Liver (tissue), 3 donors: ENCODE measurements at regions not wholly inside any gene's neighbourhood (a gene's known extent, or its start where the extent isn't known, plus 50 kb on each side); places are given as distances from the start of the nearest gene placed in this dataset.

Source experiments
- EGR1 ChIP-seq, 2 donors: IDR thresholded peaks; 2 replicates each; pipeline ENCODE4 v1.6.1; 2016 to 2018; ENCODE audit warnings: antibody characterized with exemption in 2 of 2, low read depth in 2 of 2
- HNF4G ChIP-seq: IDR thresholded peaks from 2 replicates; pipeline ENCODE4 v1.6.1; 2016; ENCODE audit warnings: antibody characterized with exemption
- JUND ChIP-seq, 2 donors: IDR thresholded peaks; 2 replicates each; pipeline ENCODE4 v1.6.1; 2016; ENCODE audit warnings: antibody characterized with exemption in 2 of 2
- RAD21 ChIP-seq, 2 donors: IDR thresholded peaks; 2 replicates each; pipeline ENCODE4 v1.6.1; 2016; ENCODE audit warnings: antibody characterized with exemption in 2 of 2, mild to moderate bottlenecking in 2 of 2
- REST ChIP-seq: IDR thresholded peaks from 2 replicates; pipeline ENCODE4 v1.6.1; 2016; ENCODE audit warnings: antibody characterized with exemption, mild to moderate bottlenecking
- RXRA ChIP-seq, 2 donors: IDR thresholded peaks; 2 replicates each; pipeline ENCODE4 v1.6.1; 2017 to 2018; ENCODE audit warnings: antibody characterized with exemption in 2 of 2, mild to moderate bottlenecking in 1 of 2
- YY1 ChIP-seq: IDR thresholded peaks from 2 replicates; pipeline ENCODE4 v1.6.1; 2016; ENCODE audit warnings: antibody characterized with exemption, mild to moderate bottlenecking
- TF ChIP-seq, protein P1 (sequence below): fragments of 150-350 bp; IDR thresholded peaks from 2 replicates; pipeline ENCODE4 v1.5.1; 2017; ENCODE audit warnings: improper control_type of control experiment, low read depth, low read length; ENCODE audit not compliant: missing input control
- donor health status: healthy.
- donor health status: healthy.

DNA sequence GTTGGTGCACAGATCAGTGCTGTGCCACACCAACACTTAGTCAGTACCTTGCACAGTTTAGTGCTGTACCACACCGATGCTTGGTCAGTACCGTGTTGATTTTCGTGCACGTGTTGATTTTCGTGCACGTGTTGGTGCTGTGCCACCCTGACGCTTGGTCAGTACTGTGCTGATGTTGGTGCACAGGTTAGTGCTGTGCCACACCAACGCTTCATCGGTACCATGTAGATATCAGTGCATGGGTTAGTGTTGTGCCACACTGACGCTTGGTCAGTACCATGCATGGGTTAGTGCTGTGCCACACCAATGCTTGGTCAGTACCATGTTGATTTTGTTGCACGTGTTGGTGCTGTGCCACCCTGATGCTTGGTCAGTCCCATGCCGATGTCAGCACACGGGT is 103.5 kb downstream of the NPIPB11 start:
- TF ChIP-seq, protein P1, sequence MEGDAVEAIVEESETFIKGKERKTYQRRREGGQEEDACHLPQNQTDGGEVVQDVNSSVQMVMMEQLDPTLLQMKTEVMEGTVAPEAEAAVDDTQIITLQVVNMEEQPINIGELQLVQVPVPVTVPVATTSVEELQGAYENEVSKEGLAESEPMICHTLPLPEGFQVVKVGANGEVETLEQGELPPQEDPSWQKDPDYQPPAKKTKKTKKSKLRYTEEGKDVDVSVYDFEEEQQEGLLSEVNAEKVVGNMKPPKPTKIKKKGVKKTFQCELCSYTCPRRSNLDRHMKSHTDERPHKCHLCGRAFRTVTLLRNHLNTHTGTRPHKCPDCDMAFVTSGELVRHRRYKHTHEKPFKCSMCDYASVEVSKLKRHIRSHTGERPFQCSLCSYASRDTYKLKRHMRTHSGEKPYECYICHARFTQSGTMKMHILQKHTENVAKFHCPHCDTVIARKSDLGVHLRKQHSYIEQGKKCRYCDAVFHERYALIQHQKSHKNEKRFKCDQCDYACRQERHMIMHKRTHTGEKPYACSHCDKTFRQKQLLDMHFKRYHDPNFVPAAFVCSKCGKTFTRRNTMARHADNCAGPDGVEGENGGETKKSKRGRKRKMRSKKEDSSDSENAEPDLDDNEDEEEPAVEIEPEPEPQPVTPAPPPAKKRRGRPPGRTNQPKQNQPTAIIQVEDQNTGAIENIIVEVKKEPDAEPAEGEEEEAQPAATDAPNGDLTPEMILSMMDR = no peak
- no peak for TF ChIP-seq JUND (IDR thresholded peaks at IDR 0.05)
- no peak for TF ChIP-seq REST
- TF ChIP-seq EGR1 (IDR thresholded peaks at IDR 0.05; ENCODE audit: low read depth in 2 of 2) = no peak
- no peak for TF ChIP-seq RXRA (IDR thresholded peaks at IDR 0.05)
- TF ChIP-seq RAD21 (IDR thresholded peaks at IDR 0.05) = no peak
- TF ChIP-seq YY1 = no peak
- TF ChIP-seq HNF4G = no peak
